GM21723 (cell line): ENCODE measurements at regions not wholly inside any gene's neighbourhood (a gene's known extent, or its start where the extent isn't known, plus 50 kb on each side); places are given as distances from the start of the nearest gene placed in this dataset.
"Not testable (repeated sequence)": the region's sequence is repeated elsewhere in the genome, so short reads cannot be mapped to it uniquely, and the experiment has no call there.

ENCODE experiments used
- ATAC-seq: cut with Tn5 transposase; IDR thresholded peaks from one replicate; pipeline ENCODE4 v1.9.1; 2021; ENCODE audit warnings: mild to moderate bottlenecking, moderate library complexity; ENCODE audit not compliant: unreplicated experiment

GRCh38 chr15:91413142-91413541 is 313.1 kb downstream of the SV2B start:
- ATAC-seq: no peak

- ATAC-seq: no peak
These were observed 314.1 kb downstream of the SV2B start for GRCh38 chr15:91414124-91414523.

GRCh38 chr15:91415258-91415657 is 315.2 kb downstream of the SV2B start:
- ATAC-seq: not testable (repeated sequence)

GRCh38 chr15:91420689-91421088 is 320.6 kb downstream of the SV2B start:
- no peak for ATAC-seq

- ATAC-seq: no peak
These were observed 322.7 kb downstream of the SV2B start for GRCh38 chr15:91422797-91423196.

- ATAC-seq: no peak
These were observed 323.9 kb downstream of the SV2B start for GRCh38 chr15:91424001-91424400.

- ATAC-seq: no peak
These were observed 326.4 kb downstream of the SV2B start for GRCh38 chr15:91426412-91426811.

GRCh38 chr15:91429973-91430372 is 329.9 kb downstream of the SV2B start:
- no peak for ATAC-seq

- ATAC-seq: no peak
These were observed 331.1 kb downstream of the SV2B start for GRCh38 chr15:91431041-91431715.

GRCh38 chr15:91435113-91435512 is 335.1 kb downstream of the SV2B start:
- ATAC-seq: no peak

GRCh38 chr15:91444656-91445055 is 344.6 kb downstream of the SV2B start:
- ATAC-seq: no peak

GRCh38 chr15:91445695-91446228 is 345.7 kb downstream of the SV2B start:
- no peak for ATAC-seq

GRCh38 chr15:91447991-91448644 is 348.1 kb downstream of the SV2B start:
- no peak for ATAC-seq

GRCh38 chr15:91453376-91453775 is 353.3 kb downstream of the SV2B start:
- not testable (repeated sequence) for ATAC-seq

- ATAC-seq: no peak
These were observed 356.2 kb downstream of the SV2B start for GRCh38 chr15:91456251-91456718.

- no peak for ATAC-seq
These were observed 356.9 kb downstream of the SV2B start for GRCh38 chr15:91456921-91457320.

- no peak for ATAC-seq
These were observed 361.3 kb downstream of the SV2B start for GRCh38 chr15:91461377-91461776.

GRCh38 chr15:91465086-91465485 is 365.0 kb downstream of the SV2B start:
- ATAC-seq: no peak

GRCh38 chr15:91465696-91466095 is 365.6 kb downstream of the SV2B start:
- no peak for ATAC-seq

GRCh38 chr15:91468871-91469580 is 369.0 kb downstream of the SV2B start:
- no peak for ATAC-seq
